Fibroblast of skin of scalp (primary cell): ENCODE measurements at regions not wholly inside any gene's neighbourhood (a gene's known extent, or its start where the extent isn't known, plus 50 kb on each side); places are given as distances from the start of the nearest gene placed in this dataset.
"Not testable (repeated sequence)": the region's sequence is repeated elsewhere in the genome, so short reads cannot be mapped to it uniquely, and the experiment has no call there.

Source experiments
- DNase-seq: peaks from one replicate; pipeline ENCODE4 v3.0.0-alpha.2; 2013

GRCh38 chr5:163696579-163696887 lies 191.1 kb downstream of the MAT2B start:
- DNase-seq: no peak

GRCh38 chr5:163706053-163706771 lies 200.8 kb downstream of the MAT2B start:
- DNase-seq: peak; percentile 77

GRCh38 chr5:163712011-163712410 lies 206.6 kb downstream of the MAT2B start:
- no peak for DNase-seq

- DNase-seq: no peak
Observed at GRCh38 chr5:163718272-163718671, 212.9 kb downstream of the MAT2B start.

GRCh38 chr5:163724305-163724704 lies 218.9 kb downstream of the MAT2B start:
- DNase-seq: no peak

GRCh38 chr5:163727028-163727427 lies 221.6 kb downstream of the MAT2B start:
- DNase-seq: no peak

- no peak for DNase-seq
Observed at GRCh38 chr5:163730206-163730756, 224.9 kb downstream of the MAT2B start.

GRCh38 chr5:163731256-163731655 lies 225.8 kb downstream of the MAT2B start:
- DNase-seq: no peak

GRCh38 chr5:163735069-163735468 lies 229.7 kb downstream of the MAT2B start:
- no peak for DNase-seq

GRCh38 chr5:163747586-163747985 lies 242.2 kb downstream of the MAT2B start:
- no peak for DNase-seq

- no peak for DNase-seq
Observed at GRCh38 chr5:163748934-163749333, 243.5 kb downstream of the MAT2B start.

- DNase-seq: not testable (repeated sequence)
Observed at GRCh38 chr5:163750415-163750814, 245.0 kb downstream of the MAT2B start.

- no peak for DNase-seq
Observed at GRCh38 chr5:163755505-163755904, 250.1 kb downstream of the MAT2B start.

- DNase-seq: no peak
Observed at GRCh38 chr5:163756170-163756569, 250.8 kb downstream of the MAT2B start.

GRCh38 chr5:163757344-163757743 lies 251.9 kb downstream of the MAT2B start:
- DNase-seq: no peak

- DNase-seq: no peak
Observed at GRCh38 chr5:163758283-163758711, 252.9 kb downstream of the MAT2B start.

GRCh38 chr5:163759000-163759704 lies 253.7 kb downstream of the MAT2B start:
- no peak for DNase-seq

- peak; percentile 76 for DNase-seq
Observed at GRCh38 chr5:163760498-163760897, 255.1 kb downstream of the MAT2B start.

- no peak for DNase-seq
Observed at GRCh38 chr5:163766936-163767670, 261.7 kb downstream of the MAT2B start.

- no peak for DNase-seq
Observed at GRCh38 chr5:163770625-163771024, 265.2 kb downstream of the MAT2B start.

GRCh38 chr5:163772241-163772640 lies 266.8 kb downstream of the MAT2B start:
- DNase-seq: no peak

- no peak for DNase-seq
Observed at GRCh38 chr5:163772644-163773043, 267.2 kb downstream of the MAT2B start.

- no peak for DNase-seq
Observed at GRCh38 chr5:163773226-163773625, 267.8 kb downstream of the MAT2B start.
